ACC112 (cell line): ENCODE measurements at regions not wholly inside any gene's neighbourhood (a gene's known extent, or its start where the extent isn't known, plus 50 kb on each side); places are given as distances from the start of the nearest gene placed in this dataset.
"Not testable (repeated sequence)": the region's sequence is repeated elsewhere in the genome, so short reads cannot be mapped to it uniquely, and the experiment has no call there.

Source experiments
- H2AFZ ChIP-seq: fragments of 200-600 bp; sonication (generic); one replicate; pipeline ENCODE4 v1.6.0; 2017; ENCODE audit warnings: antibody characterized with exemption, low read length; ENCODE audit not compliant: unreplicated experiment
- H3K27ac ChIP-seq: fragments of 200-600 bp; sonication (generic); 2 replicates; pipeline ENCODE4 v1.5.1; 2014; ENCODE audit warnings: low read depth, mild to moderate bottlenecking, antibody characterized with exemption, low read length, moderate library complexity
- H3K27me3 ChIP-seq: fragments of 200-600 bp; sonication (generic); 2 replicates; pipeline ENCODE4 v1.6.1; 2014; ENCODE audit warnings: mild to moderate bottlenecking, antibody characterized with exemption, low read length, moderate library complexity, mixed read lengths; ENCODE audit not compliant: insufficient read depth
- H3K36me3 ChIP-seq: fragments of 200-600 bp; sonication (generic); 2 replicates; pipeline ENCODE4 v1.6.1; 2016; ENCODE audit warnings: mild to moderate bottlenecking, antibody characterized with exemption, low read length, moderate library complexity, mixed read lengths; ENCODE audit not compliant: insufficient read depth
- H3K4me1 ChIP-seq: fragments of 200-600 bp; sonication (generic); one replicate; pipeline ENCODE4 v1.6.1; 2016; ENCODE audit warnings: low read length, mixed read lengths; ENCODE audit not compliant: insufficient read depth, unreplicated experiment, control insufficient read depth
- H3K4me3 ChIP-seq: fragments of 200-600 bp; sonication (generic); 2 replicates; pipeline ENCODE4 v1.5.1; 2014; ENCODE audit warnings: mild to moderate bottlenecking, low read depth, low read length
- H3K79me2 ChIP-seq: fragments of 200-600 bp; sonication (generic); one replicate; pipeline ENCODE4 v1.6.0; 2016; ENCODE audit warnings: low read length; ENCODE audit not compliant: control insufficient read depth, unreplicated experiment, insufficient read depth

DNA sequence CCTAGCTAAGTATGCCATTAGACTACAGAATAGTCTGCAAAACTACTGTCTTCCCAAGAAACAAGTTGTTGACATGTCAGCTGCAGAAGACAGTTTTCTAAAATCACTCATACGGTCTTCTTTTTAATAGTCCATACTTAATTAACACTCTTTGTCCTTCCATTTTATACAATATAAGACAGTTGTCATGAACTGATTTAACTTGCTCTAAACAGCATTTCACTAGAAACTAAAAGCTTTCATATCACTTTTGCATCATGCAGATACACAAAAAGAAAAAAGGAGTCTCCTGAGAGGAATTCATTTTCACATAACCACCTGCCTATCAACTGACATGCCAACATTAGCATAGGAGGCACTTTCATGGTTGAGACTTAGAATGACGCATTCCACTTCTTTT lies 1159.6 kb upstream of the CHAC2 start:
- Histone ChIP-seq H3K4me1 (no peaks in the 10 kb centered on the region), H3K4me3 (no peak overlapping the region), H3K27me3 (no peaks in the 10 kb centered on the region), H3K36me3 (no peaks in the 10 kb centered on the region), H3K79me2 (no peaks in the 10 kb centered on the region), H2AFZ (no peak overlapping the region), H3K27ac (no peak overlapping the region)

DNA sequence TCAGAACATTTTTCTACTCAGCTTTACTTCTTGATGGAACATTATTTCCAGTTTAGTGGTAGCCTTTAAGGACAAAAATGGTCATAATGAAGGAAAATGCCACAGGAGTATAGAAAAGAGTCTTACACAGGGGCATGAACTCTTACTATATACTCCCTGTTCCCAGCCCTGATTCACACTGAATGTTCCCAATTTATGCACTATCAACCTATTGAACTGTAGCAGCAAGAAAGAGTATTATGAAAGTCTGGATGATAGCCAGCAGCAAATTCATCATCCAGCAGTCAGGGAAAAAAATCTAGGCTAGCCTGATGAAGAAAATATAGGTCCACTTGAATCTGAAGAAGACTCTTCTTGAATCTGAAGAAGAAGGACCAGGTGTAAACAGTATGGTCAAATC lies 1170.3 kb upstream of the CHAC2 start:
- Histone ChIP-seq H3K4me3 (no peak overlapping the region), H3K27ac (no peak overlapping the region), H2AFZ (no peak overlapping the region), H3K4me1 (no peaks in the 10 kb centered on the region), H3K79me2 (no peaks in the 10 kb centered on the region), H3K36me3 (no peaks in the 10 kb centered on the region), H3K27me3 (no peaks in the 10 kb centered on the region)

DNA sequence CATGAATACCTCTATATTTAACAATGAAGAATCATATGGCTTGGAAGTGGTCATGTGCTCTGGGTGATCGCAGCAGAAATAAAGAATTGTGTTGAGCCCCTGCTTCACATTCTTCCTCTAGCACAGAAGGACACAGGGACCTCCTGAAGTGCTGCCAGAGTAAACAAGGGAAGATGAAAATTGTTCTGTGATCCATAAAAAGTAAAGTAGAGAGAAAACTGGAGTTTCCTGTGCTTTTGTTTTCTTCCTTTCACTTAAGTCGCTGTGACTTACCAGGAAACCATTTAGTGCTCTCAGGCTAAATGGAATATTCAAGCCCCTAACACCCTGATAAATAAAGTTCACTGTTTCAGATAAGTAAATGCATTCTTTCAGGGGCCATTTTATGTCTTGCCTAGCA lies 1173.6 kb upstream of the CHAC2 start:
- Histone ChIP-seq H3K79me2 (no peaks in the 10 kb centered on the region), H3K36me3 (no peaks in the 10 kb centered on the region), H2AFZ (peak overlapping the region; percentile 53), H3K4me1 (no peaks in the 10 kb centered on the region), H3K27ac (no peak overlapping the region), H3K27me3 (no peaks in the 10 kb centered on the region), H3K4me3 (no peak overlapping the region; the same call in 1 of the 2 replicates)

DNA sequence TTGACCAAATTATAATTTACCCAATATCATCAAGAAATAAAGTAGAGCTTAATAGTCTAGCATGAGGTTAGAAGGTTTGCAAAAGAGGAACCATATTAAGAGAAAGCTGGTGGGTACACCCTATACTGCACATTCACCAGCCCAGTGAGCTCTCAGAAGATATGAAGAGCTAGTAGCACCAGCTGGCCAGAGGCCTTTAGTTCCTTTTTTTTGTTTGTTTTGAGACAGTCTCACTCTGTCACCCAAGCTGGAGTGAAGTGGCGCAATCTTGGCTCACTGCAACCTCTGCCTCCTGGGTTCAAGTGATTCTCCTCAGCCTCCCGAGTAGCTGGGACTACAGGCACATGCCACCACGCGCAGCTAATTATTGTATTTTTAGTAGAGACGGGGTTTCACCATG lies 1183.5 kb upstream of the CHAC2 start:
- H3K27ac ChIP-seq, H3K4me3 ChIP-seq, H3K4me1 ChIP-seq: not testable (repeated sequence)

DNA sequence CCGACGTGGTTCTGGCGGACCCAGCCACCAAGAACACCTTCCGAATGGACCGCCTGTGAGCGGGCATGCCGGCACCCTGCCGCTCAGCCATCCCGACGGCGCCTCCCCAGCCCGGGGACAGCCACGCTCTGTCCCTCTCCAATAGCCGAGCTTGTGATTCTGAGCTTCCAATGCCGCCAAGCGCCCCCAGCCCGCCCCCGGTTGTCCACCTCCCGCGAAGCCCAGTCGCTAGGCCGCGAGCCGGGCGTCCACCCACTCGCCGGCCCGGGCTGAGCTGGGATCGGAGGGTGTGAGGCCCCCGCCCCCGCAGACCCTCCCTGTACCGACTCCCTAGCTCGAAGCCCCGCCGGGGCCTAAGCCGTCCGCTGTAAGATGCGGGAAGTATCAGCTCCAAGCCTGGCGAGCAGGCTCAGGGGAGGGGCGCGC lies 1195.1 kb upstream of the CHAC2 start:
- Histone ChIP-seq H3K79me2 (no peaks in the 10 kb centered on the region), H3K4me1 (no peaks in the 10 kb centered on the region)

More for the DNA sequence above, 1183.5 kb upstream of the CHAC2 start:
- not testable (repeated sequence) for H3K79me2 ChIP-seq, H3K36me3 ChIP-seq, H3K27me3 ChIP-seq, H2AFZ ChIP-seq

DNA sequence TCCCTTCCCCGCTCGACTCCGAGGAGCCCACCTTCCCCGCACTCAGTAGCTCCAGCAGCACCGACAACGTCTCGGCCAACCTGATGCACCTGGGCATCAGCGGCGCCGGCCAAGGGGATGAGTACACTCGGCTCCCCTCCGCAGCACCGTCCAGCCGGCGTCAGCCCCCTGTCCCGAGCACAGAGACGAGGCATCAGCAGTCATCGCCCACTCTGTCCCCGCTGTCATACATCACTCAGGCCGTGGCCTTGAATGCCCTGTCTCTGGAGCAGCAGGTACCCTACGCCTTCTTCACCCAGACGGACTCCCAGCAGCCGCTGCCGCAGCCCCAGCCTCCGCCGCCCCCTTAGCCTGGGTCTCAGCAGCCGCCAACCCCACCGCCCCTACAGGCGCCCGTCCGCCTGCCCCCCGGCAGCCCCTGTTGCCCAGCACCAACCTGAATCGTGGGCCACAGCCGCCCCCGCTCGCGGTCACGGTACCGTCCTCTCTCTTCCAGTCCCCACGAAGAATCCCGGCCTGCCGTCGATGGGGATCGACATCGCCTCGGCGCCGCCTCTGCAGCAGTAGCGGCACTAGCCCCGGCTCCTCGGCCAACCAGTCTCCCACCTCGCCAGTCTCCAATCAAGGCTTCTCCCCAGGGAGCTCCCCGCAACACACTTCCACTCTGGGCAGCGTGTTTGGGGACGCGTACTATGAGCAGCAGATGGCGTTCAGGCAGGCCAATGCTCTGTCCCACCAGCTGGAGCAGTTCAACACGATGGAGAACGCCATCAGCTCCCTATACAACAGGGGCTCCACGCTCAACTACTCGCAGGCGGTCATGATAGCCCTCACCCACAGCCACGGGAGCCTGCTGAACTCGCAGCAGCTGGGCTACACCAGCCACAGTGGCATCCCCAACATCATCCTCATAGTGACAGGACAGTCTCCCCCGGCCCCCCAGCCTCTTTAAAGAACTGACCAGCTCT lies 1195.9 kb upstream of the CHAC2 start:
- Histone ChIP-seq H3K4me1 (no peaks in the 10 kb centered on the region), H3K27me3 (peaks cover 4% of the 10 kb centered on the region; the same call in 1 of the 2 replicates), H3K79me2 (no peaks in the 10 kb centered on the region), H3K4me3 (no peak overlapping the region), H3K36me3 (no peaks in the 10 kb centered on the region), H3K27ac (no peak overlapping the region), H2AFZ (no peak overlapping the region)

More for the DNA sequence above, 1195.1 kb upstream of the CHAC2 start:
- peaks cover 4% of the 10 kb centered on the region; the same call in 1 of the 2 replicates for H3K27me3 ChIP-seq
- no peak overlapping the region for H2AFZ ChIP-seq
- H3K4me3 ChIP-seq: no peak overlapping the region
- H3K36me3 ChIP-seq: no peaks in the 10 kb centered on the region
- H3K27ac ChIP-seq: no peak overlapping the region

DNA sequence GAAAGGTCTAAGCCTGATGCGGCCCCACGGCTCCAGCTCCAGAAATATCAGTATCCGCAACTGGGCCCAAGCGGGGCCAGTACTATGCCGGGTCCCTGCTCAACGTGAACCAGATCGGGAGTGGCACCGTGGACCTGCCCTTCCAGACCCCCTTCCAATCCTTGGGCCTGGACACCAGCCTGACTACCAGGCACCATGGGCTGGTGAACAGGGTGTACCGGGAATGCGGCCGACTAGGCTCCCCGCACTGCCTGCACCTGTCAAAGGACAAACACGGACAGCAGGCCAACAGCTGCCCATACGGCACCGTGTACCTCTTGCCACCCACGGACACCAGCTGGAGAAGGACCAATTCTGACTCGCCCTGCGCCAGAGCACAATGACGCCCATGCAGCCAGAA lies 1196.9 kb upstream of the CHAC2 start:
- Histone ChIP-seq H3K27ac (no peak overlapping the region), H3K79me2 (no peaks in the 10 kb centered on the region), H3K4me3 (no peak overlapping the region), H3K36me3 (no peaks in the 10 kb centered on the region), H3K4me1 (no peaks in the 10 kb centered on the region), H3K27me3 (peaks cover 4% of the 10 kb centered on the region; the same call in 1 of the 2 replicates), H2AFZ (no peak overlapping the region)

DNA sequence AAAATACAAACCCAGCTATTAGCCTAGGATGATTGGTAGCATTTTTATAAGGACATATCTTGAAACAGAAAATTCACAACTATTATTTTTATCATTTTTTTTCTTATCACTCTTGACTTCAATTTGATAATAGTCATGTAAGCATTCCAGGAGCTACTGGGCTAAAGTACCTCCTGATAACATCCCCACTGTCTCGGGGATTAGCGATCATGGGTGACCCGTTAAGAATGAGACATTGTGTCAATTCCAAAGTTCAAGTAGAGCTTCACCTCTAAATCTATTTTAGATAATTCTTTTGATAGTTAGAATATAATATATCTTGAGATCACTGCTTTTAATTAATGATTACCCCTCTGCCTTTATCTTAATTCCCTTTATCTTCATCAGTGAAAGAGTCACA lies 1204.5 kb upstream of the CHAC2 start:
- H2AFZ ChIP-seq: no peak overlapping the region
- H3K36me3 ChIP-seq: no peaks in the 10 kb centered on the region
- no peaks in the 10 kb centered on the region for H3K4me1 ChIP-seq
- H3K27ac ChIP-seq: no peak overlapping the region
- no peaks in the 10 kb centered on the region for H3K27me3 ChIP-seq
- no peaks in the 10 kb centered on the region for H3K79me2 ChIP-seq
- H3K4me3 ChIP-seq: no peak overlapping the region

DNA sequence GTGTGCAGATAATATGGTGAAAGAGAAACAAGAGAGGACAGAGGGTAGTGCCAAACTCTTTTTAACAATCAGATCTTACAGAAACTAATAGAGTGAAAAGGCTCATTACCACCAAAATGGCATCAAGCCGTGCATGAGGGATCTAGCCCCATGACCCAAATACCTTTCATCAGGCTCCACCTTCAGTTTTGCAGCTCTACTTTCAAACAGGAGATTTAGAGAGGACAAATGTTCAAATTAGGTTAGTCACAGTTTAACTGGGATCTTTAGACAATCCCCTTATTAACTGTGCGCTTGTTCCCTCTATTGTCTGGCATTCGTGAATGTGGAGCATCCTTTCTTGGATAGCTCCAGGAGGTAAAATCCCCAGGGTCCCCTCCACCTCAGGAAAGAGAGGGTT lies 1209.3 kb upstream of the CHAC2 start:
- Histone ChIP-seq H3K79me2 (no peaks in the 10 kb centered on the region), H3K4me3 (no peak overlapping the region), H3K27me3 (no peaks in the 10 kb centered on the region), H2AFZ (no peak overlapping the region), H3K36me3 (no peaks in the 10 kb centered on the region), H3K27ac (no peak overlapping the region), H3K4me1 (no peaks in the 10 kb centered on the region)

DNA sequence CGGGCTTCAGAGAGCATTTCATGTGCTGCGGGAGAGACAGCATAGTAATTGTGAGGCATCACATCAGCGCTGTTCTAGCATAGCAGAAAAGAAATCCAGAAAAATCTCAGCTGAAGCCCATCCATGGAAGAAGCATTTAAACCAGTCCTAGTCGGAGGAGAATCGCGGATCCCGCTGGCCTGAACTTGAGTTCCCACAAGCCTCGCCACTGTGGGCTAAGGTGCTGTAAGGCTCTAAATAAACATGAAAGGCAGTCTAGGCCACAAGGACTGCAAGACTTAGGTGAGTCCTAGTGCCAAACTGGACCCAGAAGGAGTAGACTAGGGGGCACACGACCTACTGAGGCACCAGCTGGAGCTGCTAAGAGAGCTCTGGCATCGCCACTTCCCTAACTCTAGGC lies 1225.3 kb upstream of the CHAC2 start:
- no peaks in the 10 kb centered on the region for H3K36me3 ChIP-seq

More for the DNA sequence above, 1225.3 kb upstream of the CHAC2 start:
- H3K27ac ChIP-seq: no peak overlapping the region
- no peaks in the 10 kb centered on the region for H3K27me3 ChIP-seq
- H3K4me1 ChIP-seq: no peaks in the 10 kb centered on the region
- H3K4me3 ChIP-seq: no peak overlapping the region
- H3K79me2 ChIP-seq: no peaks in the 10 kb centered on the region
- no peak overlapping the region for H2AFZ ChIP-seq
